ENCODE measurements at regions not wholly inside any gene's neighbourhood (a gene's known extent, or its start where the extent isn't known, plus 50 kb on each side); places are given as distances from the start of the nearest gene placed in this dataset.

DNA sequence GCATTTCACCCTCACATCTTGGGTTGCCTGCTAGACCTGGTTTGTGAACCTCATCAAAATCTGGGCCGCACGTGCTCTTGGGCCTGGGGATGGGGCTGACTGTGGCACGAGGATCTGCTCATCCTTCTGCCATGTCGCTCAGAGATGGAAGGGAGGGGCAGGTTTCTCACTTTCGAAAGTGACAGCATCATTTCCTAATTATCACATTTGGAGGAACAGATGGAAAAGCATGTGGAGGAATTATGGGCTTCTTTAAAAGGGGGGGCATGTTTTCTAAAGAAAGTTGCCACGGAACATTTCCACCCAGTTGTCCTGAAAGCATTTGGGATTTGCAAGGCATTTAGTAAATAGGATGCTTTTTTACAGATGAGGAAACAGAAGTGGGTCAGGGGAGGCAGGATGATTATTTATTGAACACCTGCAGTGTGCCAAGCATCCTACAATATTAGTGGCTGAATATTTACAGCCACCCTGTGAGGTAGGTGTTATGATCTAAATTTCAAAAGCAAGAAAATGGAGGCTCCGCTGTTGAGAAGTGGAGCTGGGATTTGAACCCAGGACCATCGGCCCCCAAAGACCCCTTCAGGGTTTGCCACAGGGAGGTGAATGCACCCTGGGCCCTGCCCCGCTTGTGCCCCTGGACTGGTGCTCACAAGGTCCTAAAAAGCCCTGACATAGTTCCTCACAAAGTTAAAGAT lies 104.2 kb upstream of the MYCN start:
- no peaks in the 10 kb centered on the region for H3K9me3 ChIP-seq (ENCODE audit: insufficient read depth in 2 of 2, low read depth in 1 of 2, low read length in 1 of 2)
- no peak overlapping the region for H4K91ac ChIP-seq (replicated peaks; ENCODE audit: insufficient read length, low read length)
- 96% methylated on average over 9 of the region's 9 CpGs; no CpG with 5 or more reads in 1 of the 2 experiments for WGBS, 2 experiments (ENCODE audit: extremely low coverage in 1 of 2, insufficient coverage in 1 of 2, insufficient read length in 1 of 2, insufficient replicate concordance in 2 of 2, low coverage in 1 of 2, low lambda C conversion rate in 2 of 2, missing lambda C conversion rate in 1 of 2)
- no peaks in the 10 kb centered on the region for H4K20me1 ChIP-seq (replicated peaks in 1 of 2; ENCODE audit: control insufficient read depth in 1 of 2, insufficient read depth in 2 of 2, low read length in 2 of 2)
- no peak overlapping the region for H3K18ac ChIP-seq (ENCODE audit: extremely low read depth, low read length)
- no peak overlapping the region for H3K4me3 ChIP-seq (ENCODE audit: extremely low read depth in 1 of 4, insufficient read depth in 2 of 4, low read depth in 3 of 4, low read length in 4 of 4)
- no peak overlapping the region for H2AFZ ChIP-seq (ENCODE audit: low read length)
- no peak overlapping the region for H2BK20ac ChIP-seq (ENCODE audit: low read length)
- no peak for FAIRE-seq
- H3K4me1 ChIP-seq (replicated peaks in 1 of 4; ENCODE audit: control insufficient read depth in 3 of 4, insufficient read depth in 4 of 4, low read length in 3 of 4) = no peaks in the 10 kb centered on the region
- POLR2A ChIA-PET (ENCODE audit: partially characterized antibody) = no interaction called here
- no peak overlapping the region for H3K4me2 ChIP-seq (ENCODE audit: insufficient read depth in 1 of 2, low read depth in 2 of 2, low read length in 2 of 2)
- H3K56ac ChIP-seq (replicated peaks; ENCODE audit: insufficient read length, low read depth, low read length) = no peak overlapping the region
- DNase-seq (ENCODE audit: low read depth in 1 of 2, low spot score in 2 of 2) = no peak
- H3K9ac ChIP-seq (replicated peaks in 1 of 4; ENCODE audit: extremely low read depth in 1 of 4, low read depth in 3 of 4, low read length in 3 of 4) = no peak overlapping the region
- no peak overlapping the region for H2BK15ac ChIP-seq (ENCODE audit: low read length)
- TF ChIP-seq, protein P1, sequence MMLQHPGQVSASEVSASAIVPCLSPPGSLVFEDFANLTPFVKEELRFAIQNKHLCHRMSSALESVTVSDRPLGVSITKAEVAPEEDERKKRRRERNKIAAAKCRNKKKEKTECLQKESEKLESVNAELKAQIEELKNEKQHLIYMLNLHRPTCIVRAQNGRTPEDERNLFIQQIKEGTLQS (IDR thresholded peaks at IDR 0.05; ENCODE audit: insufficient read depth, low read depth, low read length) = no peak
- TF ChIP-seq NANOG (IDR thresholded peaks at IDR 0.05; ENCODE audit: insufficient read depth, low read depth, low read length, poor library complexity, severe bottlenecking) (no peak), CHD2 (IDR thresholded peaks at IDR 0.05; ENCODE audit: low read length) (no peak), KDM4A (IDR thresholded peaks at IDR 0.05; ENCODE audit: low read depth, low read length, severe bottlenecking) (no peak), EP300 (IDR thresholded peaks at IDR 0.05; ENCODE audit: borderline replicate concordance in 1 of 2, low read depth in 2 of 2, low read length in 2 of 2) (no peak)
- H2AK5ac ChIP-seq (ENCODE audit: low read depth, low read length) = no peak overlapping the region
- H4K8ac ChIP-seq (ENCODE audit: extremely low read depth, insufficient read depth, low read length) = no peak overlapping the region; the same call in 1 of the 2 replicates
- CTCF ChIA-PET (ENCODE audit: partially characterized antibody) = no interaction called here
- no peak overlapping the region for H3K4ac ChIP-seq (replicated peaks; ENCODE audit: insufficient read length, low read depth, low read length)
- H3K27ac ChIP-seq (ENCODE audit: low read depth, low read length) = no peak overlapping the region
- no peaks in the 10 kb centered on the region for H3K27me3 ChIP-seq (replicated peaks in 1 of 4; ENCODE audit: control insufficient read depth in 3 of 4, extremely low read depth in 1 of 4, insufficient read depth in 3 of 4, low read length in 3 of 4)
- no peak overlapping the region for H3K23ac ChIP-seq (ENCODE audit: insufficient read length)
- H3K79me2 ChIP-seq (ENCODE audit: control insufficient read depth in 1 of 2, insufficient read depth in 2 of 2, low read length in 2 of 2) = no peaks in the 10 kb centered on the region
- H3K23me2 ChIP-seq (ENCODE audit: low read depth, low read length) = no peaks in the 10 kb centered on the region
- no peak overlapping the region for H2BK5ac ChIP-seq (ENCODE audit: low read depth, low read length)
- H2BK12ac ChIP-seq (ENCODE audit: low read depth, low read length) = no peak overlapping the region
- H3K14ac ChIP-seq (ENCODE audit: insufficient read length) = no peak overlapping the region
- H3K79me1 ChIP-seq (ENCODE audit: low read depth, low read length) = no peaks in the 10 kb centered on the region
- H3K36me3 ChIP-seq (ENCODE audit: control insufficient read depth in 2 of 4, insufficient read depth in 4 of 4, low read length in 3 of 4) = no peaks in the 10 kb centered on the region
- H4K5ac ChIP-seq (ENCODE audit: insufficient read length, low read depth, low read length) = no peak overlapping the region
- no peak overlapping the region for H2BK120ac ChIP-seq (replicated peaks; ENCODE audit: low read depth, low read length)
